ENCODE measurements at regions not wholly inside any gene's neighbourhood (a gene's known extent, or its start where the extent isn't known, plus 50 kb on each side); places are given as distances from the start of the nearest gene placed in this dataset.

GRCh38 chr20:21874921-21875320 lies 169.5 kb downstream of the PAX1 start:
- ATAC-seq (no peak), DNase-seq (no peak)
- H3K9me3 ChIP-seq (ENCODE audit: low read length): 0 out of 2 replicates have a peak, but pooled peaks cover 4% of the 10 kb centered on the region
- no peak overlapping the region for H3K27ac ChIP-seq (ENCODE audit: low read length)
- no peaks in the 10 kb centered on the region for H3K27me3 ChIP-seq (ENCODE audit: low read length)
- no peak for TF ChIP-seq CTCF (conservative IDR thresholded peaks at IDR 0.05; ENCODE audit: low read depth, low read length)
- no peaks in the 10 kb centered on the region for H3K4me1 ChIP-seq (ENCODE audit: insufficient read depth, low read length)
- H3K36me3 ChIP-seq (ENCODE audit: low read depth, low read length): no peaks in the 10 kb centered on the region
- H3K79me2 ChIP-seq (ENCODE audit: low read length): no peaks in the 10 kb centered on the region
- no peaks in the 10 kb centered on the region for H3K9me2 ChIP-seq (replicated peaks; ENCODE audit: low read length)
- H3K9ac ChIP-seq (ENCODE audit: low read length): no peak overlapping the region
- ChIA-PET CTCF (no interaction called here), POLR2A (ENCODE audit: unreplicated experiment) (no interaction called here)
- intact Hi-C loops (cut with micrococcal nuclease): no loop called here
- H3K4me2 ChIP-seq (ENCODE audit: low read length): no peak overlapping the region
- no peak overlapping the region for H3K4me3 ChIP-seq (ENCODE audit: low read length)
- no TSS peak for BruUV-seq (replicated peaks)
- H3F3A ChIP-seq (ENCODE audit: low read length, unreplicated experiment): no peaks in the 10 kb centered on the region
- H4K20me1 ChIP-seq (ENCODE audit: low read length): no peaks in the 10 kb centered on the region
- H2AFZ ChIP-seq (ENCODE audit: low read length): no peak overlapping the region

DNA sequence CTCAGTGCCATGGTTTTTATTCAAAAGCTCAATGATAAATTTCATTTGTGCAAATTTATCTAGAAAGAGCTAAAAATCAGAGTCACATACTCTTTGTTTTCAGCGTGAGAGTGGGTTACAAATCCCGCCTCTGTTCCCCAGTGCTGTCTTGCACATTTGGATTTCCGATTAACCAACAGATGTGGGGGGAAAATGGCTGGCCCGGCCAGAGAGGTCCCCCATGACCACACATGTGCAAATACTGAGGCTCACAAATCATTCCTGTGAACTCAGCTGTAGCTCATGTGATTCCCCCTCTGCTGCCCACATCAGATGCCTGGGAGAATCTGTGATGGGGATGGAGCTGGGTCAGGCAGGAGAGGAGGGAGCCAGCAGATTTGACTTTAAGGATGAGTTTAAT lies 168.7 kb downstream of the PAX1 start:
- H3K27ac ChIP-seq (ENCODE audit: low read length): no peak overlapping the region
- H3K9me2 ChIP-seq (replicated peaks; ENCODE audit: low read length): no peaks in the 10 kb centered on the region
- H3K4me2 ChIP-seq (ENCODE audit: low read length): no peak overlapping the region
- no peaks in the 10 kb centered on the region for H3K27me3 ChIP-seq (ENCODE audit: low read length)
- intact Hi-C loops (cut with micrococcal nuclease): no loop called here
- H3K79me2 ChIP-seq (ENCODE audit: low read length): no peaks in the 10 kb centered on the region
- TF ChIP-seq EZH2phosphoT487 (IDR thresholded peaks at IDR 0.05; ENCODE audit: borderline replicate concordance, low read length) (no peak), EZH2 (IDR thresholded peaks at IDR 0.05; ENCODE audit: low read length, unreplicated experiment) (no peak), CTCF (conservative IDR thresholded peaks at IDR 0.05; ENCODE audit: low read depth, low read length) (no peak)
- ATAC-seq: no peak
- H4K20me1 ChIP-seq (ENCODE audit: low read length): no peaks in the 10 kb centered on the region
- no peak for DNase-seq
- no TSS peak for BruUV-seq (replicated peaks)
- H3F3A ChIP-seq (ENCODE audit: low read length, unreplicated experiment): no peaks in the 10 kb centered on the region
- H3K9me3 ChIP-seq (ENCODE audit: low read length): 0 out of 2 replicates have a peak, but pooled peaks cover 4% of the 10 kb centered on the region
- H3K4me3 ChIP-seq (ENCODE audit: low read length): no peak overlapping the region
- H3K4me1 ChIP-seq (ENCODE audit: insufficient read depth, low read length): no peaks in the 10 kb centered on the region
- H2AFZ ChIP-seq (ENCODE audit: low read length): no peak overlapping the region
- H3K36me3 ChIP-seq (ENCODE audit: low read depth, low read length): no peaks in the 10 kb centered on the region
- no peak overlapping the region for H3K9ac ChIP-seq (ENCODE audit: low read length)
- ChIA-PET CTCF (no interaction called here), POLR2A (ENCODE audit: unreplicated experiment) (no interaction called here)

DNA sequence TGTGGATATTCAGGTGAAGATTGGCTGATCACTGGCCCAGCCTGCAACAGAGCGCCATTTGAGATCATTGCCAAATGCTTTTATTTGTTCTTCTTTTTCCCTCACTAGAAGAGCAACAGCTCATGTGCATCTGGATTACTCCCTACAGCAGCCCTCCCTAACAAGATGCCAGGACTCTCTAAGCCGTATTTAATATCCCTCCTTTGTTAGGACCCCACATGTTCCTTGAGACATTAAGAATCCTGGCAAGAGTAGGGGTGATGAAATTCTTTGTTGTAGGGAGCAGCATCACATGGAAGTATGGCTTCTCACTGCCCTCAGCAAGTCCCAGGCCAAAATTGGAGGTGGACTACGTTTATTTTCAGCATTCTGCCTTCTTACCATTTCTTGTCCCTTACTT lies 167.8 kb downstream of the PAX1 start:
- POLR2A ChIA-PET (ENCODE audit: unreplicated experiment): no interaction called here
- H3K4me1 ChIP-seq (ENCODE audit: insufficient read depth, low read length): no peaks in the 10 kb centered on the region
- H3K36me3 ChIP-seq (ENCODE audit: low read depth, low read length): no peaks in the 10 kb centered on the region
- TF ChIP-seq EZH2phosphoT487 (IDR thresholded peaks at IDR 0.05; ENCODE audit: borderline replicate concordance, low read length) (no peak), EZH2 (IDR thresholded peaks at IDR 0.05; ENCODE audit: low read length, unreplicated experiment) (no peak), CTCF (conservative IDR thresholded peaks at IDR 0.05; ENCODE audit: low read depth, low read length) (no peak)
- ATAC-seq: no peak
- H3K79me2 ChIP-seq (ENCODE audit: low read length): no peaks in the 10 kb centered on the region
- BruUV-seq (replicated peaks): no TSS peak
- no peak overlapping the region for H2AFZ ChIP-seq (ENCODE audit: low read length)
- intact Hi-C loops (cut with micrococcal nuclease): no loop called here
- no peaks in the 10 kb centered on the region for H4K20me1 ChIP-seq (ENCODE audit: low read length)
- H3K27me3 ChIP-seq (ENCODE audit: low read length): no peaks in the 10 kb centered on the region
- no peak for DNase-seq
- H3K27ac ChIP-seq (ENCODE audit: low read length): no peak overlapping the region
- H3F3A ChIP-seq (ENCODE audit: low read length, unreplicated experiment): no peaks in the 10 kb centered on the region
- CTCF ChIA-PET: no interaction called here
- no peak overlapping the region for H3K4me2 ChIP-seq (ENCODE audit: low read length)
- H3K9me3 ChIP-seq (ENCODE audit: low read length): 0 out of 2 replicates have a peak, but pooled peaks cover 4% of the 10 kb centered on the region
- H3K9me2 ChIP-seq (replicated peaks; ENCODE audit: low read length): no peaks in the 10 kb centered on the region
- no peak overlapping the region for H3K4me3 ChIP-seq (ENCODE audit: low read length)
- H3K9ac ChIP-seq (ENCODE audit: low read length): no peak overlapping the region

All from PC-3 (cell line).